ENCODE measurements at regions not wholly inside any gene's neighbourhood (a gene's known extent, or its start where the extent isn't known, plus 50 kb on each side); places are given as distances from the start of the nearest gene placed in this dataset.
"Not testable (repeated sequence)": the region's sequence is repeated elsewhere in the genome, so short reads cannot be mapped to it uniquely, and the experiment has no call there.

GRCh38 chr1:199247891-199248290, 609.1 kb downstream of the PTPRC start:
- H3K9me3 ChIP-seq (ENCODE audit: control insufficient read depth, insufficient read depth, low read depth, low read length), result no peaks in the 10 kb centered on the region
- POLR2A ChIA-PET, result no interaction called here
- no peak overlapping the region for H3K27ac ChIP-seq (ENCODE audit: extremely low read depth, low read depth, low read length)
- H3K4me1 ChIP-seq (ENCODE audit: control insufficient read depth, insufficient read depth, low read length), result no peaks in the 10 kb centered on the region
- CTCF ChIA-PET, result interaction anchor here (0.6 kb wide), 1 partner anchor 476 kb away, joined by 5 read pairs; no protein-coding TSS in a partner anchor
- no peaks in the 10 kb centered on the region for H3K36me3 ChIP-seq (ENCODE audit: control insufficient read depth in 2 of 2, insufficient read depth in 1 of 2, low read length in 2 of 2)
- H3K4me3 ChIP-seq (ENCODE audit: low read depth, low read length), result no peak overlapping the region
- TF ChIP-seq, protein P1, sequence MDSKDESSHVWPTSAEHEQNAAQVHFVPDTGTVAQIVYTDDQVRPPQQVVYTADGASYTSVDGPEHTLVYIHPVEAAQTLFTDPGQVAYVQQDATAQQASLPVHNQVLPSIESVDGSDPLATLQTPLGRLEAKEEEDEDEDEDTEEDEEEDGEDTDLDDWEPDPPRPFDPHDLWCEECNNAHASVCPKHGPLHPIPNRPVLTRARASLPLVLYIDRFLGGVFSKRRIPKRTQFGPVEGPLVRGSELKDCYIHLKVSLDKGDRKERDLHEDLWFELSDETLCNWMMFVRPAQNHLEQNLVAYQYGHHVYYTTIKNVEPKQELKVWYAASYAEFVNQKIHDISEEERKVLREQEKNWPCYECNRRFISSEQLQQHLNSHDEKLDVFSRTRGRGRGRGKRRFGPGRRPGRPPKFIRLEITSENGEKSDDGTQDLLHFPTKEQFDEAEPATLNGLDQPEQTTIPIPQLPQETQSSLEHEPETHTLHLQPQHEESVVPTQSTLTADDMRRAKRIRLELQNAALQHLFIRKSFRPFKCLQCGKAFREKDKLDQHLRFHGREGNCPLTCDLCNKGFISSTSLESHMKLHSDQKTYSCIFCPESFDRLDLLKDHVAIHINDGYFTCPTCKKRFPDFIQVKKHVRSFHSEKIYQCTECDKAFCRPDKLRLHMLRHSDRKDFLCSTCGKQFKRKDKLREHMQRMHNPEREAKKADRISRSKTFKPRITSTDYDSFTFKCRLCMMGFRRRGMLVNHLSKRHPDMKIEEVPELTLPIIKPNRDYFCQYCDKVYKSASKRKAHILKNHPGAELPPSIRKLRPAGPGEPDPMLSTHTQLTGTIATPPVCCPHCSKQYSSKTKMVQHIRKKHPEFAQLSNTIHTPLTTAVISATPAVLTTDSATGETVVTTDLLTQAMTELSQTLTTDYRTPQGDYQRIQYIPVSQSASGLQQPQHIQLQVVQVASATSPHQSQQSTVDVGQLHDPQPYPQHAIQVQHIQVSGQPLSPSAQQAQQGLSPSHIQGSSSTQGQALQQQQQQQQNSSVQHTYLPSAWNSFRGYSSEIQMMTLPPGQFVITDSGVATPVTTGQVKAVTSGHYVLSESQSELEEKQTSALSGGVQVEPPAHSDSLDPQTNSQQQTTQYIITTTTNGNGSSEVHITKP (tag by site-specific recombination; IDR thresholded peaks at IDR 0.05), result no peak
- TF ChIP-seq GLIS2 (tag by site-specific recombination; IDR thresholded peaks at IDR 0.05) (no peak), ZNF624 (tag by site-specific recombination; IDR thresholded peaks at IDR 0.05) (no peak), ZSCAN23 (tag by site-specific recombination; IDR thresholded peaks at IDR 0.05) (no peak), ZFHX2 (tag by site-specific recombination; conservative IDR thresholded peaks at IDR 0.05) (no peak), ZNF521 (tag by site-specific recombination; IDR thresholded peaks at IDR 0.05) (no peak), ZNF16 (tag by site-specific recombination; IDR thresholded peaks at IDR 0.05; ENCODE audit: low read depth) (no peak), ZNF501 (tag by site-specific recombination; IDR thresholded peaks at IDR 0.05) (no peak), KLF8 (tag by site-specific recombination; IDR thresholded peaks at IDR 0.05) (no peak), PRDM1 (tag by site-specific recombination; IDR thresholded peaks at IDR 0.05) (no peak), ZBTB21 (tag by site-specific recombination; IDR thresholded peaks at IDR 0.05) (no peak), ZNF645 (tag by site-specific recombination; IDR thresholded peaks at IDR 0.05) (no peak), ZNF335 (tag by site-specific recombination; conservative IDR thresholded peaks at IDR 0.05) (no peak)

- H3K9me3 ChIP-seq (ENCODE audit: control insufficient read depth, insufficient read depth, low read depth, low read length); CTCF ChIA-PET; H3K36me3 ChIP-seq (ENCODE audit: control insufficient read depth in 2 of 2, insufficient read depth in 1 of 2, low read length in 2 of 2); POLR2A ChIA-PET; H3K4me3 ChIP-seq (ENCODE audit: low read depth, low read length); H3K4me1 ChIP-seq (ENCODE audit: control insufficient read depth, insufficient read depth, low read length); H3K27ac ChIP-seq (ENCODE audit: extremely low read depth, low read depth, low read length): not testable (repeated sequence)
- TF ChIP-seq SCRT2 (tag by site-specific recombination; IDR thresholded peaks at IDR 0.05), result peak; percentile 93
- peak; percentile 77; the same call in 1 of the 2 replicates for TF ChIP-seq SCRT1 (tag by site-specific recombination; IDR thresholded peaks at IDR 0.05; ENCODE audit: borderline replicate concordance)
Observed at GRCh38 chr1:199254040-199254439, 615.2 kb downstream of the PTPRC start.

DNA sequence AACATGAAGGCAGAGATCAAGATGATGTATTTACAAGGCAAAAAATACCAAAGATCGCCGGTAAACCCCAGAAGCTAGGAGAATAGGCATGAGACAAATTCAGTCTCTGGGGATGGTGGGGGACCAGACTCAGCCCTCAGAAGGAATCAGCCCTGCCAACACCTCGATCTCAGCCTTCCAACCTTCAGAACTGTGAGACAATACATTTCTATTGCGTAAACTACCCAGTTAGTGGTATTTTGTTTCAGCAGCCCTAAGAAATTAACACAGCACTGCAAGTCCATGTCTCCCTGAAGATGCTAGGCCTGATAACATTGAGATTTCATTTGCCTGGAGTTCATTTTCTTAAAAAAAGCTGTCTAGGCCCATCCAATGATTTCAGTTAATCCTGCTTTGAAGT, 622.5 kb downstream of the PTPRC start:
- H3K27ac ChIP-seq (ENCODE audit: extremely low read depth, low read depth, low read length), result no peak overlapping the region
- ChIA-PET CTCF (no interaction called here), POLR2A (no interaction called here)
- H3K9me3 ChIP-seq (ENCODE audit: control insufficient read depth, insufficient read depth, low read depth, low read length), result no peaks in the 10 kb centered on the region
- no peaks in the 10 kb centered on the region for H3K36me3 ChIP-seq (ENCODE audit: control insufficient read depth in 2 of 2, insufficient read depth in 1 of 2, low read length in 2 of 2)
- no peak overlapping the region for H3K4me3 ChIP-seq (ENCODE audit: low read depth, low read length)
- no peaks in the 10 kb centered on the region for H3K4me1 ChIP-seq (ENCODE audit: control insufficient read depth, insufficient read depth, low read length)
- no peak for TF ChIP-seq ZBTB26 (tag by site-specific recombination; optimal IDR thresholded peaks at IDR 0.05)
- TF ChIP-seq ZSCAN30 (tag by site-specific recombination; IDR thresholded peaks at IDR 0.05), result no peak
- no peak for TF ChIP-seq ZNF292 (tag by site-specific recombination; IDR thresholded peaks at IDR 0.05; ENCODE audit: borderline replicate concordance, low read depth)
- TF ChIP-seq ZBTB1 (tag by site-specific recombination; IDR thresholded peaks at IDR 0.05), result no peak
- TF ChIP-seq HOXC10 (CRISPR knock-in tag; IDR thresholded peaks at IDR 0.05), result no peak
- TF ChIP-seq SP2 (tag by site-specific recombination; IDR thresholded peaks at IDR 0.05), result no peak
- TF ChIP-seq ZFP41 (tag by site-specific recombination; IDR thresholded peaks at IDR 0.05; ENCODE audit: borderline replicate concordance), result no peak
- TF ChIP-seq CTCF (tag by site-specific recombination; IDR thresholded peaks at IDR 0.05), result no peak
- TF ChIP-seq BCL11A (tag by site-specific recombination; IDR thresholded peaks at IDR 0.05; ENCODE audit: low read depth), result no peak
- no peak for TF ChIP-seq ZNF19 (tag by site-specific recombination; IDR thresholded peaks at IDR 0.05; ENCODE audit: low read depth)
- no peak for TF ChIP-seq ZNF324 (tag by site-specific recombination; IDR thresholded peaks at IDR 0.05)
- no peak for TF ChIP-seq ZNF473 (tag by site-specific recombination; IDR thresholded peaks at IDR 0.05)
- TF ChIP-seq KLF8 (tag by site-specific recombination; IDR thresholded peaks at IDR 0.05), result no peak

All from HEK293 (cell line).